ENCODE measurements at regions not wholly inside any gene's neighbourhood (a gene's known extent, or its start where the extent isn't known, plus 50 kb on each side); places are given as distances from the start of the nearest gene placed in this dataset.
"Not testable (repeated sequence)": the region's sequence is repeated elsewhere in the genome, so short reads cannot be mapped to it uniquely, and the experiment has no call there.

DNA sequence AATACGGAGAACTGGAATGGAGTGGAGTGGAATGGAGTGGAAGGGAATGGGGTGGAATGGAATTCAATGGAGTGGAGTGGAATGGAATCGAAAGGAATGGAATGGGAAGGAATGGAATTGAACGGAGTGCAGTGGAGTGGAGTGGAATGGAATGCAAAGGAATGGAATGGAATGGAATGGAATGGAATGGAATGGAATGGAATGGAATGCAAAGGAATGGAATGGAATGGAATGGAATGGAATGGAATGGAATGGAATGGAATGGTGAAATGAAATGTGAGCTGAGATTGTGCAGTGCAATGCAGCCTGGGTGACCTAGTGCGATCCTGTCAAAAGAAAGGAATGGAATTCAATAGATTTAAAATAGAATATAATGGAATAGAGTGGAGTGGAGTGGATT is 357.3 kb upstream of the WSB1 start:
- not testable (repeated sequence) for H3K27me3 ChIP-seq (ENCODE audit: insufficient read depth, low read length, poor library complexity); H3K9ac ChIP-seq (ENCODE audit: low read depth, low read length); DNase-seq; H3K36me3 ChIP-seq (ENCODE audit: insufficient read depth, low read length); H3K4me2 ChIP-seq (ENCODE audit: insufficient read depth, low read length); H3K27ac ChIP-seq (ENCODE audit: low read length); H4K20me1 ChIP-seq (ENCODE audit: insufficient read depth, low read length); ATAC-seq (ENCODE audit: insufficient read depth, low read depth); H3K79me2 ChIP-seq (ENCODE audit: insufficient read depth, low read length); H2AFZ ChIP-seq (ENCODE audit: low read depth, low read length); H3K4me1 ChIP-seq (ENCODE audit: insufficient read depth, low read length); H3K4me3 ChIP-seq (ENCODE audit: low read depth in 1 of 2, low read length in 2 of 2)
- H3K9me3 ChIP-seq (ENCODE audit: insufficient read depth, low read length, severe bottlenecking), result peaks cover 41% of the 10 kb centered on the region

DNA sequence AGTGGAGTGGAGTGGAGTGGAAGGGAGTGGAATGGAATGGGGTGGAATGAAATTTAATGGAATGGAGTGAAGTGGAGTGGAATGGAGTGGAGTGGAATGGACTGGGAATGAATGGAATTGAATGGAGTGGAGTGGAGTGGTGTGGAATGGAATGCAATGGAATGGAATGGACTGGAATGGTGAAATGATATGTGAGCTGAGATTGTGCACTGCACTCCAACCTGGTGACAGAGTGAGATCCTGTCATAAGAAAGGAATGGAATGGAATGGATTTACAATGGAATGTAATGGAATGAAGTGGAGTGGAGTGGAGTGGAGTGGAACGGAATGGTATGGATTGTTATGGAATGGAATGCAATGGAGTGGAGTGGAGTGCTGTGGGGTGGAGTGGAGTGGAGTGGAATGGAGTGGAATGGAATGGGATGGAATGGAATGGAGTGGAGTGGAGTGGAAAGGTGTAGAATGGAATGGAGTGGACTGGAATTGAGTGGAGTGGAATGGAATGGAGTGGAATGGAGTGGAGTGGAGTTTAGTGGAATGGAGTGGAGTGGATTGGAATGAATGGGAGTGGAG is 356.1 kb upstream of the WSB1 start:
- peaks cover 41% of the 10 kb centered on the region for H3K9me3 ChIP-seq (ENCODE audit: insufficient read depth, low read length, severe bottlenecking)
- ATAC-seq (ENCODE audit: insufficient read depth, low read depth), result 0 out of 3 replicates have a peak, but pooled peaks have one; percentile 17
- H3K4me3 ChIP-seq (ENCODE audit: low read depth in 1 of 2, low read length in 2 of 2), result not testable (repeated sequence)

DNA sequence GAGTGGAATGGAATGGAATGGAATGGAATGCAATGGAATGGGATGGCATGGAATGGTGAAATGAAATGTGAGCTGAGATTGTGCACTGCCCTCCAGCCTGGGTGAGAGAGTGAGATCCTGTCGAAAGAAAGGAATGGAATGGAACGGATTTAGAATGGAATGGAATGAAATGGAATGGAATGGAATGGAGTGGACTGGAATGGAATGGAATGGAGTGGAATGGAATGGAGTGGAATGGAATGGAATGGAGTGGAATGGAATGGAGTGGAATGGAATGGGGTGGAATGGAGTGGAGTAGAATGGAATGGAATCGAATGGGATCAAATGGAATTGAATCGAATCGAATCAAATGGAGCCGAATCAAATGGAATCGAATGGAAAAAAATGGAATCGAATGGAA is 354.2 kb upstream of the WSB1 start:
- H3K4me1 ChIP-seq (ENCODE audit: insufficient read depth, low read length); H3K4me3 ChIP-seq (ENCODE audit: low read depth in 1 of 2, low read length in 2 of 2); H3K4me2 ChIP-seq (ENCODE audit: insufficient read depth, low read length); DNase-seq; ATAC-seq (ENCODE audit: insufficient read depth, low read depth); H3K9ac ChIP-seq (ENCODE audit: low read depth, low read length); H3K36me3 ChIP-seq (ENCODE audit: insufficient read depth, low read length); H3K27ac ChIP-seq (ENCODE audit: low read length); H3K27me3 ChIP-seq (ENCODE audit: insufficient read depth, low read length, poor library complexity); H4K20me1 ChIP-seq (ENCODE audit: insufficient read depth, low read length); H2AFZ ChIP-seq (ENCODE audit: low read depth, low read length); H3K79me2 ChIP-seq (ENCODE audit: insufficient read depth, low read length): not testable (repeated sequence)
- peaks cover 41% of the 10 kb centered on the region for H3K9me3 ChIP-seq (ENCODE audit: insufficient read depth, low read length, severe bottlenecking)

More for the DNA sequence above, 356.1 kb upstream of the WSB1 start:
- H3K9ac ChIP-seq (ENCODE audit: low read depth, low read length); H3K27ac ChIP-seq (ENCODE audit: low read length); H4K20me1 ChIP-seq (ENCODE audit: insufficient read depth, low read length); H3K79me2 ChIP-seq (ENCODE audit: insufficient read depth, low read length); H3K4me1 ChIP-seq (ENCODE audit: insufficient read depth, low read length); H2AFZ ChIP-seq (ENCODE audit: low read depth, low read length); H3K36me3 ChIP-seq (ENCODE audit: insufficient read depth, low read length); DNase-seq; H3K27me3 ChIP-seq (ENCODE audit: insufficient read depth, low read length, poor library complexity); H3K4me2 ChIP-seq (ENCODE audit: insufficient read depth, low read length): not testable (repeated sequence)

DNA sequence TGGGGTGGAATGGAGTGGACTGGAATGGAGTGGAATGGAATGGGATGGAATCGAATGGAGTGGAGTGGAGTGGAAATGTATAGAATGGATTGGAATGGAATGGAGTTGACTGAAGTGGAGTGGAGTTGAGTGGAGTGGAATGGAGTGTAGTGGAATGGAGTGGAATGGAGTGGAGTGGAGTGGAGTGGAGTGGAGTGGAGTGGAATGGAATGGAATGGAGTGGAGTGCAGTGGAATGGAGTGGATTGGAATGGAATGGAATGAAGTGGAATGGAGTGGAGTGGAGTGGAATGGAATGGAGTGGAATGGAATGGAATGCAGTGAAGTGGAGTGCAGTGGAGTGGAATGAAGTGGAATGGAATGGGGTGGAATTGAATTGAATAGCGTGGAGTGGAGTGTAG is 353.3 kb upstream of the WSB1 start:
- not testable (repeated sequence) for H3K79me2 ChIP-seq (ENCODE audit: insufficient read depth, low read length); DNase-seq; H3K36me3 ChIP-seq (ENCODE audit: insufficient read depth, low read length); ATAC-seq (ENCODE audit: insufficient read depth, low read depth); H3K4me2 ChIP-seq (ENCODE audit: insufficient read depth, low read length); H3K9ac ChIP-seq (ENCODE audit: low read depth, low read length); H2AFZ ChIP-seq (ENCODE audit: low read depth, low read length); H3K27me3 ChIP-seq (ENCODE audit: insufficient read depth, low read length, poor library complexity); H3K4me3 ChIP-seq (ENCODE audit: low read depth in 1 of 2, low read length in 2 of 2); H4K20me1 ChIP-seq (ENCODE audit: insufficient read depth, low read length); H3K4me1 ChIP-seq (ENCODE audit: insufficient read depth, low read length); H3K27ac ChIP-seq (ENCODE audit: low read length)
- H3K9me3 ChIP-seq (ENCODE audit: insufficient read depth, low read length, severe bottlenecking), result peaks cover 41% of the 10 kb centered on the region

DNA sequence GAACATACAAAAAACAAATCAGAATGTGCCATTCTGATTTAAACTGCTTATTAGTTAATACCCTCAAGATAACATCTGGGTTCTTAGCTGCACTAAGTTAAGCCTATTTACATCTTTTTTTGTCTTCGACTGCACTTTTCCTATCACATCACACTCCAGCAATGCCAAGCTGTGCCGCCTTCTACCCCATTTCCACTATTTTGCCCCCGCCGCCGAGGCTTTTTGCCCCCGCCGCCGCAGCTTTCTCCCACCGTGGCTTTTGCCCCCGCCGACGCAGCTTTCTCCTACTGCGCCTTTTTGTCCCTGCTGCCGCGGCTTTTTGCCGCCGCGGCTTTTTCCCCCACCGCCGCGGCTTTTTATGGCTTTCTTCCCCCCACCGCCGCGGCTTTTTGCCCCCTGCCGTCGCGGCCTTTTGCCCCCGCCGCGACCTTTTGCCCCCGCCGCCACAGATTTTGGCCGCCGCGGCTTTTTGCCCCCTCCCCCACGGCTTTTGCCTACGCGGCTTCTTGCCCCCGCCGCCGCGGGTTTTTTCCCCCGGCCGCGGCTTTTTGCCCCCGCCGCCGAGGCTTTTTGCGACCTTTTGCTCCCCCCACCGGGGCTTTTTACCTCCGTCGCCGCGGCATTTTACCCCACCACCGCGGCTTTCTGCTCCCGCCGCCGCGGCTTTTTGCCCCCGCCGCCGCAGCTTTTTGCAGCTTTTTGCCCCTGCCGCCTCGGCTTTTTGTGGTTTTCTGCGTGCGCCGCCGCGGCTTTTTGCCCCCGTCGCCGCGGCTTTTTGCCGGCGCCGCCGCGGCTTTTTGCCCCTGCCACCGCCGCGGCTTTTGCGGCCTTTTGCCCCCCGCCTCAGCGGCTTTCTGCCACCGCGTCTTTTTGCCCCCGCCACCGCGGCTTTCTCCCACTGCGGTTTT is 331.4 kb upstream of the WSB1 start:
- no peaks in the 10 kb centered on the region for H3K27me3 ChIP-seq (ENCODE audit: insufficient read depth, low read length, poor library complexity)
- no peak for ATAC-seq (ENCODE audit: insufficient read depth, low read depth)
- H3K4me2 ChIP-seq (ENCODE audit: insufficient read depth, low read length), result no peak overlapping the region
- no peaks in the 10 kb centered on the region for H3K4me1 ChIP-seq (ENCODE audit: insufficient read depth, low read length)
- H3K79me2 ChIP-seq (ENCODE audit: insufficient read depth, low read length), result no peaks in the 10 kb centered on the region
- H3K9ac ChIP-seq (ENCODE audit: low read depth, low read length), result no peak overlapping the region
- no peak overlapping the region for H3K4me3 ChIP-seq (ENCODE audit: low read depth in 1 of 2, low read length in 2 of 2)
- TF ChIP-seq, protein P1, sequence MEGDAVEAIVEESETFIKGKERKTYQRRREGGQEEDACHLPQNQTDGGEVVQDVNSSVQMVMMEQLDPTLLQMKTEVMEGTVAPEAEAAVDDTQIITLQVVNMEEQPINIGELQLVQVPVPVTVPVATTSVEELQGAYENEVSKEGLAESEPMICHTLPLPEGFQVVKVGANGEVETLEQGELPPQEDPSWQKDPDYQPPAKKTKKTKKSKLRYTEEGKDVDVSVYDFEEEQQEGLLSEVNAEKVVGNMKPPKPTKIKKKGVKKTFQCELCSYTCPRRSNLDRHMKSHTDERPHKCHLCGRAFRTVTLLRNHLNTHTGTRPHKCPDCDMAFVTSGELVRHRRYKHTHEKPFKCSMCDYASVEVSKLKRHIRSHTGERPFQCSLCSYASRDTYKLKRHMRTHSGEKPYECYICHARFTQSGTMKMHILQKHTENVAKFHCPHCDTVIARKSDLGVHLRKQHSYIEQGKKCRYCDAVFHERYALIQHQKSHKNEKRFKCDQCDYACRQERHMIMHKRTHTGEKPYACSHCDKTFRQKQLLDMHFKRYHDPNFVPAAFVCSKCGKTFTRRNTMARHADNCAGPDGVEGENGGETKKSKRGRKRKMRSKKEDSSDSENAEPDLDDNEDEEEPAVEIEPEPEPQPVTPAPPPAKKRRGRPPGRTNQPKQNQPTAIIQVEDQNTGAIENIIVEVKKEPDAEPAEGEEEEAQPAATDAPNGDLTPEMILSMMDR (IDR thresholded peaks at IDR 0.05; ENCODE audit: borderline replicate concordance, extremely low read depth, low read length, poor library complexity, severe bottlenecking), result no peak
- TF ChIP-seq EZH2 (IDR thresholded peaks at IDR 0.05; ENCODE audit: borderline replicate concordance, low read depth, low read length, severe bottlenecking), result no peak
- no peak overlapping the region for H3K27ac ChIP-seq (ENCODE audit: low read length)
- H3K36me3 ChIP-seq (ENCODE audit: insufficient read depth, low read length), result no peaks in the 10 kb centered on the region
- H2AFZ ChIP-seq (ENCODE audit: low read depth, low read length), result no peak overlapping the region
- H3K9me3 ChIP-seq (ENCODE audit: insufficient read depth, low read length, severe bottlenecking), result no peaks in the 10 kb centered on the region
- no peak for DNase-seq
- H4K20me1 ChIP-seq (ENCODE audit: insufficient read depth, low read length), result no peaks in the 10 kb centered on the region

Data from DND-41 (cell line).